IMR-90 (cell line): ENCODE measurements at regions not wholly inside any gene's neighbourhood (a gene's known extent, or its start where the extent isn't known, plus 50 kb on each side); places are given as distances from the start of the nearest gene placed in this dataset.

Source experiments
- ATAC-seq: fragments of 200-7000 bp; cut with Tn5 transposase; 2 replicates; pipeline ENCODE4 v1.9.1; 2020; ENCODE audit warnings: low read depth, mild to moderate bottlenecking, moderate library complexity
- BruUV-seq: library from RNA; stranded (reverse); fragments of 400-500 nt; replicated peaks from 2 replicates; lab custom pipeline; 2021; lab: Mats Ljungman, UMichigan
- CTCF ChIA-PET: fragments of 300-600 bp; formaldehyde crosslinking; extraction: SDS; loops from one replicate; lab custom pipeline; 2021; ENCODE audit warnings: antibody characterized with exemption; lab: Yijun Ruan, JAX
- POLR2A ChIA-PET: fragments of 300-600 bp; sonication (Branson Sonifier 250); formaldehyde crosslinking; loops from one replicate; lab custom pipeline; 2022; ENCODE audit warnings: antibody characterized with exemption; ENCODE audit not compliant: unreplicated experiment; lab: Charles Lee
- DNase-seq: peaks from one replicate; pipeline ENCODE4 v3.0.0; 2013
- H2AFZ ChIP-seq: replicated peaks from 2 replicates; pipeline ENCODE3; 2013; ENCODE audit warnings: low read length, mild to moderate bottlenecking; ENCODE audit not compliant: poor library complexity
- H2AK5ac ChIP-seq: 2 replicates; pipeline ENCODE4 v1.6.1; 2013; ENCODE audit warnings: low read depth, low read length, inconsistent platforms
- H2AK9ac ChIP-seq: replicated peaks from 2 replicates; pipeline ENCODE3; 2013; ENCODE audit warnings: mild to moderate bottlenecking, low read depth, low read length, moderate library complexity; ENCODE audit not compliant: poor library complexity
- H2BK120ac ChIP-seq: 2 replicates; pipeline ENCODE4 v1.6.1; 2013; ENCODE audit warnings: low read depth, low read length, inconsistent platforms
- H2BK15ac ChIP-seq: 3 replicates; pipeline ENCODE4 v1.6.1; 2013; ENCODE audit warnings: low read depth, low read length, inconsistent platforms
- H2BK20ac ChIP-seq: 2 replicates; pipeline ENCODE4 v1.6.1; 2013; ENCODE audit warnings: low read depth, mild to moderate bottlenecking, inconsistent platforms, low read length, moderate library complexity
- H2BK5ac ChIP-seq: 2 replicates; pipeline ENCODE4 v1.6.1; 2013; ENCODE audit warnings: mild to moderate bottlenecking, low read depth, low read length, inconsistent platforms; ENCODE audit not compliant: poor library complexity, severe bottlenecking
- H3K14ac ChIP-seq: replicated peaks from 2 replicates; pipeline ENCODE4 v1.6.1; 2013; ENCODE audit warnings: low read depth, low read length, inconsistent platforms
- H3K18ac ChIP-seq: 2 replicates; pipeline ENCODE4 v1.6.1; 2013; ENCODE audit warnings: low read depth, low read length, control low read depth
- H3K23ac ChIP-seq: 2 replicates; pipeline ENCODE4 v1.6.1; 2013; ENCODE audit warnings: low read depth, low read length, inconsistent platforms
- H3K27ac ChIP-seq: 2 replicates; pipeline ENCODE4 v1.5.1; 2013; ENCODE audit warnings: mild to moderate bottlenecking, control low read depth, low read length; ENCODE audit not compliant: insufficient read depth
- H3K27me3 ChIP-seq: 2 replicates; pipeline ENCODE4 v1.6.1; 2013; ENCODE audit warnings: low read length; ENCODE audit not compliant: control insufficient read depth, insufficient read depth
- H3K36me3 ChIP-seq: 2 replicates; pipeline ENCODE4 v1.6.1; 2013; ENCODE audit warnings: low read length, mixed read lengths; ENCODE audit not compliant: control insufficient read depth, insufficient read depth
- H3K4ac ChIP-seq: 2 replicates; pipeline ENCODE4 v1.6.1; 2013; ENCODE audit warnings: low read depth, low read length, inconsistent platforms
- H3K4me1 ChIP-seq: 2 replicates; pipeline ENCODE4 v1.6.1; 2013; ENCODE audit warnings: low read length, mixed read lengths; ENCODE audit not compliant: control insufficient read depth, insufficient read depth
- H3K4me2 ChIP-seq: 2 replicates; pipeline ENCODE4 v1.6.1; 2013; ENCODE audit warnings: low read depth, mild to moderate bottlenecking, control low read depth, low read length, moderate library complexity
- H3K4me3 ChIP-seq: 2 replicates; pipeline ENCODE4 v1.5.1; 2013; ENCODE audit warnings: low read depth, mild to moderate bottlenecking, control low read depth, low read length, moderate library complexity; ENCODE audit not compliant: insufficient read depth
- H3K56ac ChIP-seq: 2 replicates; pipeline ENCODE4 v1.6.1; 2013; ENCODE audit warnings: low read length, inconsistent platforms; ENCODE audit not compliant: insufficient read depth; ENCODE audit errors: extremely low read depth
- H3K79me1 ChIP-seq, 2 experiments: 2 replicates each; pipeline ENCODE4 v1.6.1; 2013; ENCODE audit warnings: low read length in 2 of 2, inconsistent platforms in 1 of 2, low read depth in 1 of 2
- H3K9ac ChIP-seq: 2 replicates; pipeline ENCODE4 v1.6.1; 2013; ENCODE audit warnings: low read depth, low read length, control low read depth
- H3K9me1 ChIP-seq: 2 replicates; pipeline ENCODE4 v1.6.1; 2013; ENCODE audit warnings: low read length, inconsistent platforms; ENCODE audit not compliant: insufficient read depth
- H3K9me3 ChIP-seq: 2 replicates; pipeline ENCODE4 v1.6.1; 2013; ENCODE audit warnings: low read length; ENCODE audit not compliant: control insufficient read depth, insufficient read depth
- H4K20me1 ChIP-seq: 2 replicates; pipeline ENCODE4 v1.6.1; 2013; ENCODE audit warnings: low read length, inconsistent platforms; ENCODE audit not compliant: insufficient read depth
- H4K5ac ChIP-seq: 2 replicates; pipeline ENCODE4 v1.6.1; 2013; ENCODE audit warnings: mild to moderate bottlenecking, low read depth, low read length, control low read depth
- H4K8ac ChIP-seq, 2 experiments: 2 replicates each; pipeline ENCODE4 v1.6.1; 2013; ENCODE audit warnings: low read depth in 2 of 2, low read length in 2 of 2, control low read depth in 1 of 2, inconsistent platforms in 1 of 2
- H4K91ac ChIP-seq: 2 replicates; pipeline ENCODE4 v1.6.1; 2013; ENCODE audit warnings: low read depth, low read length, inconsistent platforms; ENCODE audit not compliant: insufficient read depth
- BHLHE40 ChIP-seq: fragments of 150-350 bp; IDR thresholded peaks from 2 replicates; pipeline ENCODE4 v1.6.1; 2016; ENCODE audit warnings: mild to moderate bottlenecking, low read depth, low read length
- ELK1 ChIP-seq: fragments of 150-350 bp; IDR thresholded peaks from 2 replicates; pipeline ENCODE4 v1.6.1; 2016; ENCODE audit warnings: low read depth, mild to moderate bottlenecking, low read length, moderate library complexity, borderline replicate concordance
- MAZ ChIP-seq: IDR thresholded peaks from 2 replicates; pipeline ENCODE4 v1.6.1; 2012; ENCODE audit warnings: low read depth, mild to moderate bottlenecking, low read length, improper control_type of control experiment, moderate library complexity, borderline replicate concordance
- RFX5 ChIP-seq: IDR thresholded peaks from 2 replicates; pipeline ENCODE4 v1.8.0; 2012; ENCODE audit warnings: low read depth, mild to moderate bottlenecking, low read length, moderate library complexity
- SMC3 ChIP-seq: fragments of 150-350 bp; IDR thresholded peaks from 2 replicates; pipeline ENCODE4 v1.6.1; 2016; ENCODE audit warnings: low read depth, mild to moderate bottlenecking, antibody characterized with exemption, low read length, moderate library complexity
- WGBS, 2 experiments: methylation state at CpG; one replicate each; pipeline versions ENCODE4 v1.1.5 to v1.1.7; 2013; ENCODE audit warnings: missing lambda C conversion rate in 2 of 2; ENCODE audit not compliant: insufficient read length in 1 of 2; ENCODE audit errors: extremely low coverage in 2 of 2; 5-methylcytosine and 5-hydroxymethylcytosine counted together
- dilution Hi-C: fragments of 300-500 bp; cut with HindIII; formaldehyde crosslinking; loops from one replicate; pipeline ENCODE4 v1.14.3; 2018; ENCODE audit warnings: low sequenced_read_pairs; ENCODE audit not compliant: unreplicated experiment
- in situ Hi-C: fragments of 300-500 bp; cut with MboI; formaldehyde crosslinking; loops from 3 replicates; pipeline ENCODE4 v1.14.3; 2019; ENCODE audit warnings: low sequenced_read_pairs, inconsistent platforms, mixed read lengths
- intact Hi-C: fragments of 100-400 bp; cut with micrococcal nuclease; formaldehyde crosslinking; loops from 2 replicates; pipeline ENCODE4 v1.10.0; 2022

- intact Hi-C loops = no loop called here
Measured at GRCh38 chr1:96210054-96210453, 511.5 kb upstream of the PTBP2 start.

More at GRCh38 chr1:96210054-96210453, 511.5 kb upstream of the PTBP2 start:
- Histone ChIP-seq H3K4me3 (no peak overlapping the region), H3K9me3 (no peaks in the 10 kb centered on the region), H2BK5ac (no peak overlapping the region), H3K23ac (no peak overlapping the region), H3K4ac (no peak overlapping the region), H3K9me1 (no peaks in the 10 kb centered on the region), H4K20me1 (no peaks in the 10 kb centered on the region), H3K56ac (no peak overlapping the region), H3K4me2 (no peak overlapping the region), H3K79me1 (no peaks in the 10 kb centered on the region), H3K27ac (no peak overlapping the region), H3K18ac (no peak overlapping the region), H2AFZ (no peak overlapping the region), H2AK9ac (no peak overlapping the region), H2AK5ac (no peak overlapping the region), H2BK20ac (no peak overlapping the region), H3K4me1 (no peaks in the 10 kb centered on the region), H3K36me3 (no peaks in the 10 kb centered on the region), H4K5ac (no peak overlapping the region), H3K14ac (no peak overlapping the region), H2BK15ac (no peak overlapping the region), H4K91ac (no peak overlapping the region), H4K8ac (no peak overlapping the region), H3K9ac (no peak overlapping the region), H3K27me3 (peaks cover 2% of the 10 kb centered on the region; the same call in 1 of the 2 replicates), H2BK120ac (no peak overlapping the region)
- in situ Hi-C loops = no loop called here
- WGBS, 2 experiments = no CpG with 5 or more reads among the region's 4 CpGs
- CTCF ChIA-PET = no interaction called here
- no peak for TF ChIP-seq ELK1
- TF ChIP-seq RFX5 = no peak
- no peak for TF ChIP-seq BHLHE40
- TF ChIP-seq SMC3 = no peak
- TF ChIP-seq MAZ = no peak
- POLR2A ChIA-PET = no interaction called here
- BruUV-seq = no TSS peak
- dilution Hi-C loops = no loop called here
- no peak for DNase-seq
- ATAC-seq = no peak
